ENCODE measurements at regions not wholly inside any gene's neighbourhood (a gene's known extent, or its start where the extent isn't known, plus 50 kb on each side); places are given as distances from the start of the nearest gene placed in this dataset.

DNA sequence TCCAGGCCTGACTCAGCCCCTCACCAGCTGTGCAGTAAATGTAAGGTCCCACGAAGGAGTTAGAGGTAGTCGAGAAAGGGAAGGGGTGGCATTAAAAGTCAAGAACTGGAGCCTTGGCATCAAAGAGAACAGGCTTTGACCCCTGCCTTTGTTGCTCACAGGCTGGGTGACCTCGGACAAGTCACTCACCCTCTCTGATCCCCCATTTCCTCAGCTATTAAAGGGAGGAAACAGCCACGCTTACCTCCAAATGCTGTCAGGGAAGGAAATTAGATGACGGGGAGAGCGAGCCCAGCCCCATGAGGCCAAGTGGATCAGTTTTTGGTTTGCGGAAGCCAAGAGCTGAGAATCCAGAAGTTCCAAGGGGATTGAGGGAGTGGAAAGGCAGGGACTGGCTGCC is 104.9 kb upstream of the MYL2 start:
- TF ChIP-seq SP1 (IDR thresholded peaks at IDR 0.05) = no peak
- no peak for TF ChIP-seq CTBP1 (IDR thresholded peaks at IDR 0.05; ENCODE audit: borderline replicate concordance)
